LNCAP (cell line): ENCODE measurements at regions not wholly inside any gene's neighbourhood (a gene's known extent, or its start where the extent isn't known, plus 50 kb on each side); places are given as distances from the start of the nearest gene placed in this dataset.

Experiments
- TF ChIP-seq, protein P1 (sequence below): fragments of 450-650 bp; IDR thresholded peaks from 2 replicates; pipeline ENCODE4 v1.5.1; 2017; ENCODE audit warnings: mild to moderate bottlenecking

DNA sequence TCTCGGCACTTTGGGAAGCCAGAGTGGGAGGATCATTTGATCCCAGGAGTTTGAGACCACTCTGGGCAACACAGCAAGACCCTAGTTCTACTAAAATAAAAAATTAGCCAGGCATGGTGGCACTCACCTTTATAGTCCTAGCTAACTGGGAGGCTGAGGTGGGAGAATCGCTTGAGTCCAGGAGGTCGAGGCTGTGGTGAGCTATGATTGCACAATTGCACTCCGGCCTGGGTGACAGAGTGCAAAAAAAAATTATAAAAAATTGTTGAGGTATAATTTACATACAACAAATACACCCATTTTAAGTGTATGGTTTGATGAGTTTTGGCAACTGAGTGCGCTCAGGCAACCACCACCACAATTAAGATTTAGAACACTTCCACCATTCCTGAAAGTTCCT lies 108.5 kb upstream of the GADD45A start:
- TF ChIP-seq, protein P1, sequence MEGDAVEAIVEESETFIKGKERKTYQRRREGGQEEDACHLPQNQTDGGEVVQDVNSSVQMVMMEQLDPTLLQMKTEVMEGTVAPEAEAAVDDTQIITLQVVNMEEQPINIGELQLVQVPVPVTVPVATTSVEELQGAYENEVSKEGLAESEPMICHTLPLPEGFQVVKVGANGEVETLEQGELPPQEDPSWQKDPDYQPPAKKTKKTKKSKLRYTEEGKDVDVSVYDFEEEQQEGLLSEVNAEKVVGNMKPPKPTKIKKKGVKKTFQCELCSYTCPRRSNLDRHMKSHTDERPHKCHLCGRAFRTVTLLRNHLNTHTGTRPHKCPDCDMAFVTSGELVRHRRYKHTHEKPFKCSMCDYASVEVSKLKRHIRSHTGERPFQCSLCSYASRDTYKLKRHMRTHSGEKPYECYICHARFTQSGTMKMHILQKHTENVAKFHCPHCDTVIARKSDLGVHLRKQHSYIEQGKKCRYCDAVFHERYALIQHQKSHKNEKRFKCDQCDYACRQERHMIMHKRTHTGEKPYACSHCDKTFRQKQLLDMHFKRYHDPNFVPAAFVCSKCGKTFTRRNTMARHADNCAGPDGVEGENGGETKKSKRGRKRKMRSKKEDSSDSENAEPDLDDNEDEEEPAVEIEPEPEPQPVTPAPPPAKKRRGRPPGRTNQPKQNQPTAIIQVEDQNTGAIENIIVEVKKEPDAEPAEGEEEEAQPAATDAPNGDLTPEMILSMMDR = no peak

DNA sequence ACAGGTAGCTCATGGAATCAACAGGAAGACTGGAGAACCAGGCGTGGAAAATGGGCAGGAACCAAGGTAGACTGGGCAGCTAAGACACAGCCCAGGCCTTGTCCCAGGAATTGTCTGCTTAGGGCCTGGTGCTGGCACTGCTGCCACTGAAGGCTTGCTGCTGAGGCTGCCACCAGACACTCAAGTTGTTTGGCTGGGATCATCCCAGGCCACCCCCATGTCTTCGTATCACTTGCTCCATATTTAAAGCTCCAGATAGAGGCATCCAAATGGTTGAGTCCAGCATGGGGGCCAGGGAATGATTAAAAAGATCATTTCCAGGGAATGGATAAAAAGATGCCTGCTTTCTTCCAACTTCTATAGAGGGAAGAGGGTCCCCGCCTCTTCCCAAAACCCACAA lies 107.4 kb upstream of the GADD45A start:
- TF ChIP-seq, protein P1 = no peak

GRCh38 chr1:67578397-67579020 lies 106.5 kb upstream of the GADD45A start:
- TF ChIP-seq, protein P1 = no peak

DNA sequence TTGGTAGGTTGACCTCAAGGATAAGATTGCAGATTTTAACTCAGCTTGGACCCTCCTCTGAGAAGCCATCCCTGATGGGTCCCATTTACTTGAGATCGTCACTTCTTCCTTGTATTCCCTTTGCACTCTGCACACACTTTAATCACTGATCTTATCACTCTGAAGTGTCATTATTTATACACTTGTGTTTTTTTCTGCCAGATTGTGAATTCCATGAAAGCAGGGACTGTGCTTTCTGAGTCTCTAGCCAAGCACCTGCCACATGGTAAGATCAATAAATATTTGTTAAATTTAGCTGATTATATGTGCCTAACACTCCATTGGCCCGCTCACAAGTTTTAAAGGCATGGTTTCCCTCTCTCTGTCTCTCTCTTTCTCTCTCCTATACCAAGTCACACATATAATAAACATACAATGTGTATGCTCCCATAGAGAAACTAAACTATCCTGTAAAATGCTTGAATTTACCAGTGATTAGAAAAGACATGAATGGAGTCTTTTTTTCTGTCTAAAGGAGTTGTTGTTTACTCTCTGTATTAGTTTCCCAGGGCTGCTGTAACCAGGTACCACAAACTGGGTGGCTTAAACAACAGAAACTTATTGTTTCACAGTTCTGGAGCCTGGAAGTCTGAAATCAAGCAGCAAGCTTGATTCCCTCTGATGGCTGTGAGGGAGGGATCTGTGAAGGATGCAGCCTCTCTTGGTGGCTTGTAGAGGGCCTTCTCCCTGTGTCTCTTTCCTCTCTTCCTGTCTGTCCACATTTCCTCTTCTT lies 105.2 kb upstream of the GADD45A start:
- TF ChIP-seq, protein P1 = no peak

DNA sequence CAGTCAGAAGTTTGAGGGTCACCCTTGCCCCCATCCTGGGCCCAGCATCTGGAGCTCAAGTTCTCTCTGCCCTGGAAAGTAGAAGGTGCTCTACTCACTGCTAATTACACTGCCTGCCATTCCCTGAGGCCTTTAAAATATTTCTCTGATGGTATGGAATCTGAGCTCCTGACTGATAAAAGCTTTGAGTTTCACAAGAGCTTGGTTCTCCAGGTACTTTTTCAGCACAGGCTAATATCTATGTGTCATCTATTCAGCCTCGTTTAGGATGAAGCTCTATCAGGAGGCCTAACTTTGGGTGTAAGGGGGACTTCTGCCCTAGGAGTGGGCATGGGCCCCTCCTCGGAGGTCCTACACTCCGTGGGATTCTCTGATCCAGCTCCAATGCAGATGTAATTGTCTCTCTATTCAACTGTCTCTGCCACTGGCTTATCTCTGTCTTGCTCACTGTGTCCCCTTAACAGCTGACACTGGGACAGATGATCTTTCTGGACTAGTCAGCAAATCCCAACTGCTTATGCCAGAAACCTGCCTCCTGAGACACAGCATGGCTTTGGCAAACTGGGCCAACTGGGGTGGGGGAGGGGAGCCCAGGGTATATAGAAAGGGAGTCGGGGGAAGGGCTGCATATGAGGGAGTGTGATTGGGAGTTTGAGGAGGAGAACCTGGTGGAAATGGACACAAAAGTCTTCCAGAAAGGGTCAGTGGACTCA lies 104.2 kb upstream of the GADD45A start:
- TF ChIP-seq, protein P1 = no peak

DNA sequence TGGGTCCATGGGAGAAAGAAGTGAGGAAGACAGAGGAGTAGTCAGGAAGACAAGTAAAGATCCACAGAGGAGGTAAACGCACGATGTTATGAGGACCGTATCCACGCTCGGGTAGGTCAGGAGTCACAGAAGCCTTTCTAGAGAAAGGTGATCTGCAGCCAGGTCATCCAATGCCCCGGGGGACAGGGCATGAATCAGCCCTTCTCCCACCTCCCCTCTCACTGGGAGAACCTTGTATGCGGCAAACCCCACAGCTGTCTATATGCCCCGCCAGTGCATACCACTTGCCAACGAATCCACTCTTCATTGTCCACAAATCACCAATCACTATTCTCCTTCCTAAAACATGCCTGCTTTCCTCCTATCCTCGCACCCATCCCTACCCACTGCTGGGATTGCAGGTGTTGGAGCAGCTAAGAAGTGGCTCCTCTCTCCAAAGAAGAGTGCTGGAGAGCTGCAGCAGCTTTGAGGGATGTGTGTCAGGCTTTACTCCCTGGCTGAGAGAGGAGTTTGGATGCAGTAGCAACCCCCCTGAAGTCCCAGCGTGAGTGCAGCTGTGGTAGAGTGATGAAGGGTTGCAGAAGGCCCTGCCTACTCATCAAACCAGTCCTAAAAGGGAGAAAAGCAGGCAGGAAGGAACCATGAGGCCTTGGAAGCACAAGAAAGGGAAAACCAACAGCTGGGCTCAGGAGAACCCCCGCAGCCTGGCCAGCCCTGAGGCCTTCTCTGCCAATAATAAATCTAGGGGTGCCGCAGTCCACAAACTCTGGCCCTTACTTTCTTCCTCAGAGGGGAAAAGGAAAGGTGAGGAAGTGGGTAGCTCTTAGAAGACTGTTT lies 102.2 kb upstream of the GADD45A start:
- TF ChIP-seq, protein P1 = no peak

DNA sequence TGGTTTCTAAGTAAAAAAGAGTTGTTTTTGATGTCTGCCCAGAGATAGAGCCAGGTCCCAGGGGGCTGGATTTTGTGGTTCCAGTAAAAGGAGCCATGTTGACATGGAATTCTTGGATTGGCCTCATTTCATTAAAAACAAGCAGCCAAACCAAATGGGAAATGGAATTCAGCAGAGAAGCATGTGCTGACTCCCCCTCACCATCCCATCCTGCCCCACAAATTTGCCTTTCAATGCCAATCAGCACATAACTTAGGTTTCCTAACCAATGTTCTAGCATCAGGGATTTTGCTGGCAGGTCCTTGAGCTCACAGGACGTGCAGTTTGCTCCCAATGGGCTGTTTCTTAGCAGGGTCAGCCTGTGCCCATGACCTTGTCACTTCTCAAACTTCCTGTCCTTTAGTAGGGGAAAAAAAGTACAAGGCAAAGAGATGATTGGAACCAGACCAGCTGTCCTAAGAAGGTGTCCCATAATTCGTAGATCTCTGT lies 101.5 kb upstream of the GADD45A start:
- TF ChIP-seq, protein P1 = no peak
